ENCODE measurements at regions not wholly inside any gene's neighbourhood (a gene's known extent, or its start where the extent isn't known, plus 50 kb on each side); places are given as distances from the start of the nearest gene placed in this dataset.
"Not testable (repeated sequence)": the region's sequence is repeated elsewhere in the genome, so short reads cannot be mapped to it uniquely, and the experiment has no call there.

DNA sequence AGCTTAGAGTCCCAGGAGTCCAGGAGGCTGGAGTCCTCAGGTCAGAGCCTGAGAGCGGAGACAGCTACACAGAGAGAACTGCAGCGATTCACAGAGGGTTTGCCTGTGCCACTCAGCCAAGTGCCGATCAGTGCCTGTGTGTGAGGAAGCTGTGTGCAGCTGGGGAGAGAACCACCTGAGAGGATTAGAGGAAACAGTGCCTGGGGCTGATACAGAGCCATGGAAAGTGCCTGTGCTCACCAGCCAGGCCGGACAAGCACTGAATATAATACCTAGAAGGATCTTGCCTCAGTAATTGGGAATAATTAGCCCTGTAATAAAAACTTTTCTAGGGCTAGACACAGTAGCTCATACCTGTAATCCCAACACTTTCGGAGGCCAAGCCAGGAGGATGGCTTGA lies 134.7 kb downstream of the ARHGAP11B start:
- not testable (repeated sequence) for DNase-seq

DNA sequence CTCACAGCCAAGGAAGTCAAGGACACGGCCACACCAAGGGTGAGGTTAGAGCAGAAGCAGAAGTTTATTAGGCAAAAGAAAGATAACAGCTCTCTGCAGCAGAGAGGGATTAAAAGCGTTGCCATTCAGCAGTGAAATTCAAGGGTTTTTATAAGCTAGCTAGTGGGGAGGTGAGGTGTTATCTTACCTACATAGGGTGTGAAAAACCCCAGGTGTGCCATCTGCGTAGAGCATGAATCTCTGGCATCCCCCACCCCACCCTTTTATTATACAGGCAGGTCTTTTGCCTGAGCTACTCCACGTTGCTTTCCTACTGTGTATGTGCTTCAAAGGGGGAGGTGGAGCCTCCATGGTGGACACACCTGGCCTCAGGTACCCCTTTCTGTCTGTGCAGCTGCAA lies 135.4 kb downstream of the ARHGAP11B start:
- not testable (repeated sequence) for DNase-seq

DNA sequence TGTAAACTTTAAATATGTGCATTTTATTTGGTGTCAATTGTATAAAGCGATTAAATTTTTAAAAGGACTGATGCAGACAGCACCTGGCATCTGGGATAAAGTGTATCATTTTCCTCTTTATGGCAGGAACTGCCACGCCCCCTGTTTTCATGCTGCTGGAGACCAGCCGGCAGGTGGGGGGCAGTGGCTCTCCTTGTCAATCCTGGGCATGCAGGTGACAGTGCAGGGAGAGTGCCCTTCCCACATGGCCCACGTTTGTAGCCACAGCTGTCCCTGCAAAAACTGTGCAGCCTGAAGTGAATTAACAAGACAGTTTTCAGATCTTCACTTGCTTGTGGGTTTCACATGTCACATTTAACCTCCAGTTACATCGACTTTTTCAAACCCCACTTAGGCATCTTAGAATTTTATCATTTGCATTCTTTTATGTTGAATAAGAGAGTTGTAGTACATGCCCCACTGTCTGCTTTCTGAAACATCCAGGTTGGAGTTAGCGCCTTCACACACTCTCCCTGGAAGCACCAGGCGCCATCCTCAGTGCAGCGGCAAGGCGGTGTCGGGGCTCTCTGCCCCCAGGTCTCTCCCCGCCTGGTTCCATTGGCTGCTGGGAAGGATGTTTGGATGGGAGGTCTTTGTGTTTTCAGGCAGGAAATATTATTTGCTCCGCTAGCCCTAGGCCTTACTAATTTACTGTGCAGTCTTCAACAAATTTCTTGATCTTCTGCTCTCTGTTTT lies 134.2 kb upstream of the FAN1 start:
- not testable (repeated sequence) for DNase-seq

DNA sequence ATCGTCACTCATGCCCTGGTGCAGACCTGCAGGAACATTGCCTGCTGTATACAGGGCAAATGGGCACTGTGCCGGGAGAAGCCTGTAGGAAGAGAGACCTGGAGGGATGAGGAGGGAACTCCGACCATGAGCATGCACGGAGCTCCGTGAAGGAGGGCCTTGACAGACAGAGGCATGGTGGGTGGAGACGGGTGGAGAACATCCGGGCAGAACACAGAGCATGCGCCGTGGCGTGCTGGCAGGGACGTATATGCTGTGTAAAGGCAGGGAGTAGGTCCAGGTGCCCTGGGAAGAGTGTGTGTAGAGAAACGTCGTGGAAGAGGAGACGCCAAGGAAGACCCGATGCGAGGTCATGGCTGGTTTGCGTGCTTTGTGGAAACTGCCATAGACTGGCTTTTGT lies 133.0 kb upstream of the FAN1 start:
- DNase-seq, result no peak

DNA sequence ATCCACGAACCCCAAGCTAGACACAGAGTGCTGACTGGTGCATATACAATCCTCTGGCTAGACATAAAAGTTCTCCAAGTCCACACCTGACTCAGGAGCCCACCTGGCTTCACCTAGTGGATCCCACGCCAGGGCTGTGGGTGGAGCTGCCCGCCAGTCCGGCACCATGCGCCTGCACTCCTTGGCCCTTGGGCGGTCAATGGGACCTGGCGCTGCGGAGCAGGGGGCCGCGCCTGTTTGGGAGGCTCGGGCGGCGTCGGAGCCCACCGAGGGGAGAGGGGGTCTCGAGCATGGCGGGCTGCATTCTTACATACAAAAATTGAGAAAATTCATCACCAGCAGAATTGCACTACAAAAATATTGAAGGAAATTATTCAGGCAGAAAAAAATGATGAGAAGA lies 120.7 kb upstream of the FAN1 start:
- DNase-seq, result no peak

DNA sequence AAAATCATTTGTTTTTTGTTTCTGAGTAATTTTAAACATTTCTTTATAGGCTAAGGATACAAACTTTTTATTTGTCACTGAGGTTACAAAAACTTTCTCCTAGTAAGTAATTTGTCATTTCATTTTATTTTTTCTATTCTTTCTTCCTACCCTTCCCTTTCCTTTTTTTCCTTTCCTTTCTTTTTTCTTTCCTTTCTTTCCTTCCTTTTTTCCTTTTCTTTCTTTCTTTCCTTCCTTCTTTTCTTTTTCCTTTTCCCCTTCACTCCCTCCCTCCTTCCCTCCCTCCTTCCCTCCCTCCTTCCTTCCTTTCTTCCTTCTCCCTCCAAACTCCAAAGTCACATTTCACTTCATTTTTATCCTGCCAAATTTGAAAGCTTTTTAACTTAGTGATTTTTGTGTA lies 115.1 kb upstream of the FAN1 start:
- no peak for DNase-seq

DNA sequence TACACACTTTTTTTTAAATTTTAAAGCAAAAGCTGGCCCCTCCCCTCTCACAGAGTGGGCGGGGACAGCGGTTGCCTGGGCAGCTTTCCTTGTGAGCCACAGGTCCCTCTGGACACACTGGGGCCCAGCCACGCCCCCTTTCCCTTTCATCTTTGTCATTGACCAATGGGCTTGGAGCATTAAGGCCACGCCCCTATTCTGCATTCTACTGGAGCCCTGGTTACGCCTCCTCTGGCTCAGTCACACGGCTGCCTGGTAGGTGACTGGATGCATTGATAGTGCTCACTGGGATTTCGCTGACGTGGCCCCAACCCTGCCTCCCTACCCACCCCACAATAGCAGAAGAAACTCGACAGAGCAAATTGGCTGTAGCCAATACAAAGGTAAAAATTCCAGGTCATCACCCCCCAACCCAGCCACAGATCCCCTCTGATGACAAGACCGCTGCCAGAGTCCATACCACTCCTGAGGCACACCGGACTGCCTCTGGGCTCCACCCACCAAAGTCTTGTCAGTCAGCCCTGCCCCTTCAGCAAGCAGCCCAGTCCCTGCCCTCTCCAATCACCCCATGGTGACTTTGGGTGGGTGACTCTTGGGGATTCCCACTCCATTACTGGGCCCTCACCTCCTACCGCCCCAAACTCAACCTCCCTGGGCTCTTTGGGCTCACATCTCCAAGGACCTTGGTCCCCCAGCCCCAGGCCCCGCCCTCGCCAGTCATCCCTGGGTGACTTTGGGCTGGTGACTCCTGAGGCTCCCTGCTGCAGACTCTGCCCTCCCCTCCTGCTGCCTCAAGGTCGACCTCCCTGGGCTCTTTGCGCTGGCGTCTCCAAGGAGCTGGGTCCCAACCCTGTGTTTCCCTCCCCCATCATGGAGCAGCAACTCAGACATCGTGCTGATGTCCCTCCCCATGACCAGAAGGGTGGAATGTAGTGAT lies 112.2 kb upstream of the FAN1 start:
- DNase-seq, result no peak

DNA sequence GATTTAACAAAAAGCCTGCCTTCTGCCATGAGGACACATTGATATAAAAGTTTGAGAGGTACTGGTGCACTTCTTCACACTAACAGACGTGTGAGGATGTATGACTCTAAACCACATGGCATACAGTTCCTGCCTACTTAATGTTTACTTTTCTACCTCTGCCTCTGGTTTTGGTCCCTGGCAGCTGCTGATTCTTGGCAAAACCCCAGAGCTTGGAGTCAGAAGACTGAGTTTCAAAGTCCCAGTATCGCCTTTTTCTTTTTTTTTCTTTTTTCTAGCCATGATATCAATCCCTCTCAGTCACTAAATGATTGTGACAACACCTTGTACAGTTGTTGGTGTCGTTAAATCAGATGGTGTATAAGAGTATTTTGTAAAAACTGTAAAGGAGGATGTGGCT lies 110.9 kb upstream of the FAN1 start:
- DNase-seq, result not testable (repeated sequence)

DNA sequence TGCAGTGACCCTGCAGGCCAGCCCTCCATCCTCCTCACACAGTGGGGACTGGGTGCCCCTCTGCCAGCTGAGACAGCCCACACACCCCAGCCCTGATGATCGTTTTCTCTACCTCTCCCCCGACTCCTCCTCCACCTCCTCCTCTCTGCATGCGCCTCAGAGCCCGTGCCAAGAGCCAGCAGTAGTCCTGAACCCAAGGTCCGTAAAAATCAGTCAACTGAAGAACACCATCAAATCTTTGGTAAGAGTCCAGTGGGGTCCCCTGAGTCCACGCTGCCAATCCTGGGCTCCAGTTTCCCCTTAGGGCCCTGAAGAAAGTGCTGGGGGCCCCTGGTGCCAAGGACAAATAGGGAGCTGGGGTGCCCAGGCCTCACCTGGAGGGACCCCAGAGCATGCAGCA lies 109.3 kb upstream of the FAN1 start:
- DNase-seq, result no peak

DNA sequence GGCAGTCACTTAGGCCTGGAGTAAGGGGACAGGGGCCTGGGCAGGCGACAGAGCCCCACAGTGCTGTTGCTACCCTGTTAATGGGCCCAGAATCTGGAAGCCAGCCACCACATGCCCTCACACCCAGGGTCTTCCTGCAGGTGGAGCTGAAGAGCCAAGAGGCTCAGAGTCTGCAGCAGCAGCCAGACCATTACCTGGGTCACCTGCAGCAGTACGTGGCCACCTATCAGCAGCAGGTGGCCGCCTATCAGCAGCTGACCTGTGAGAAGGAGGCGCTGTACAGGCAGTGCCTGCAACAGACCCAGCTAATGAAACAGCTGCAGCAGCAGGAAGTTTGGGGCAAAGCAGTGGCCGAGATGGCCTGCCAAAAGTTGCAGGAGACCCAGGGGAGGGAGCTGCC lies 104.2 kb upstream of the FAN1 start:
- not testable (repeated sequence) for DNase-seq

DNA sequence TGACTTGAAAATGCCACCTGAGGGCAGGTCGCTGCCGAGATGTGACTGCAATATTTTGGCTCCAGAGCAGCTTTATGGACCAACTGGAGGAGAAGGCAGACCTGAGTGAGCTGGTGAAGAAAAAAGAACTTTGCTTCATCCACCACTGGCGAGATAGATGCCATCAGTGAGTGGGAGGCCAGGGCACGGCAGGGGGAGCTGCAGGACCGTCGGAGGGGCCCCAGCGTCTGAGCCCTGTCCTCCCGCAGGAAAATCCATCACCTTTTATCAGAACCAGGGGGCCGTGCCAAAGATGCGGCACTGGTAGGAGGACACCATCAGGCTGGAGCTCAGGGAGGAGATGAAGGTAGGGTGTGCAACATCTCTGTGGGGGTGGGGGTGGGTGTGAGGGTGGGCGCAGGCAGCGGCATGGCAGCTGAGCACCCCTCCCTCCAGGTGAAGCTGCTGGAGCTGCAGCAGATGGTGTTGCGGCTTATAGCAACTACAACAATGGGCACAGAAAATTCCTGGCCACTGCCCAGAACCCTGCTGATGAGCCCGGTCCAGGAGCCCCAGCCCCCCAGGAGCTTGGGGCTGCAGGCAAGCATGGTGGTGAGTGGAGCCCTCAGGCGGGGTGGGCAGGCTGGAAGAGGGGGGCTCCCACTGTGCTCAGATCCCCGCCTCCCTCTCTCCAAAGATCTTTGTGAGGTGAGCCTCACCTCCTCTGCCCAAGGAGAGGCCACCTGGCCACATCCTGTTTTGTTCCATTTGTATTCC lies 102.4 kb upstream of the FAN1 start:
- not testable (repeated sequence) for DNase-seq

DNA sequence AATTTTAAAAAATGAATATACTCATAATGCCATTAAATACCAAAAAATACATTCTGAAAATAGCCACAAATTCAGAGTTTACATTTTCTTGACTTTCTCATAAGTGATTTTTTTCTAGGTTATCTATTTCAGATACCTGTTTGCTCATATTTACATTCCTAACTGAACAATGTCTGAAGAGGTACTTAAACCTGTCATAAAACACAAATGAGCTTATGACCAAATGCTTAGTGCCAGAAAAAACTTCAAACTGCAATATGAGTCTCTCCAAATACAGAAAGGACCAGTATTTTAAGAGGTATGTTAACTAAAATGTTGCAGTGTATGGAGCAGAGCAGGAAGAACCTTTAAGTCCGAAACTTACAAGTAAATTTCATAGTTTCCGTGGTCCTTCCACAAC lies 101.7 kb upstream of the FAN1 start:
- not testable (repeated sequence) for DNase-seq

DNA sequence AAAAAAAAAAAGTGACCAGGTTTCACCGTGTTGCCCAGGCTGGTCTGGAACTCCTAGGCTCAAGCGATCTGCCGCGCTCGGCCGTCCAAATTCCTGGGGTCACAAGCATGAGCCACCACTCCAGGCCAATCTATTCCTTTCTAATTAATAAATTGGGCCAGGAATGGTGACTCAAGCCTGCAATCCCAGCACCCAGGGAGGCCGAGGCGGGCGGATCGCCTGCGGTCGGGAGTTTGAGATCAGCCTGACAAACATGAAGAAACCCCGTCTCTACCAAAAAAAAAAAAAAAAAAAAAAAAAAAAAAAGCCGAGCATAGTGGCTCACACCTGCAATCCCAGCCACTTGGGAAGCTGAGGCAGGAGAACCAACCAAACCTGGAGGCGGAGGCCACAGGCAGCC lies 100.0 kb upstream of the FAN1 start:
- DNase-seq, result not testable (repeated sequence)

DNA sequence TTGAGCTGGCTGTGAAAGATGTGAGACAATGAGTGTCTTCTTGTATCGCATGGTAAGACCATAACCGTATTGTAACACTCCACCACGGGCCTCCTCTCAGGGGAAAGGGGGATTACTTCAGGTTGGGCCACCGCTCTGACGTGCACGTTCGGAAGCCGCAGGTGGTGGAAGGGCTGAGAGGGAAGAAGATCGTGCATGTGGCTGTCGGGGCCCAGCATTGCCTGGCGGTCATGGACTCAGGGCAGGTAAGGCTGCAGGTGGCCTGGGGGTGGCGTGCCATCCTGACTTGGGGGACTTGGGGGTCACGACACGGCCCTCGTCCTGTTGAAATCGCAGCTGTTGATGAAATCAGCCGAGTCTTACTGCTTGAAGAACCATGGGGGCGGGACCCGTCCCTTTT lies 87.3 kb upstream of the FAN1 start:
- DNase-seq, result no peak

DNA sequence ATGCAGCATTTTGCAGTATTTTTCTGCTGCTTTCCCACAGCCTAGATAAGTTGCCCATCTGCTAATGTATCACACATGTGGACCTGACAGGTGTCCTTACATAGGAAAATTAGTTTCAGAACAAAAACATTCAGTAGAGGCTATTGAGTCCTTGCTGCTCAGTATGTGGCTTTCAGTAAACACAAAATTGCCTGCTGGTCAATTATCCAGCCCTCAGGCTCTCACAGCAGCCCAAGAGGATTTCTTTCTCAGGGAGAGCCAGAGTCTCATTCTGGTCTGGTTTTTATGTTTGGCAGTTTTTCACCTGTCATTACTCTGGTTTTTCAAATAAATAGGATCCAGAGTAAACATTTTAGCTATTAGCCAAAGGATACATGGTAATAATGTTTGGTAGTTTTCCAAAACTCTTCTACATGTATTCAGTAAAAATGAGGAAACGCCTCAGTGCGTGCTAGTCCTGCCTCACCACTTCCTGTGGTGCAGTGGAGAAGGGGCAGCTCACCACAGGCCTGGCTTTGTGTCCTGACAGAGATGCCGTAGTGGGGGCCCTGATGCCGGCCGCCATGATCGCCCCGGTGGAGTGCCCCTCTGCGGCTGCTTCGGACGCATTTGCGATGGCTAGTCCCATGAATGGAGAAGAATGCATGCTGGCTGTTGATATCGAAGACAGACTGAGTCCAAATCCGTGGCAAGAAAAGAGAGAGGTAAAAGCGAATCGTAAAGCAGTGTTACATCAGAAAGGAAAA lies 80.5 kb upstream of the FAN1 start:
- DNase-seq, result peak; percentile 32

DNA sequence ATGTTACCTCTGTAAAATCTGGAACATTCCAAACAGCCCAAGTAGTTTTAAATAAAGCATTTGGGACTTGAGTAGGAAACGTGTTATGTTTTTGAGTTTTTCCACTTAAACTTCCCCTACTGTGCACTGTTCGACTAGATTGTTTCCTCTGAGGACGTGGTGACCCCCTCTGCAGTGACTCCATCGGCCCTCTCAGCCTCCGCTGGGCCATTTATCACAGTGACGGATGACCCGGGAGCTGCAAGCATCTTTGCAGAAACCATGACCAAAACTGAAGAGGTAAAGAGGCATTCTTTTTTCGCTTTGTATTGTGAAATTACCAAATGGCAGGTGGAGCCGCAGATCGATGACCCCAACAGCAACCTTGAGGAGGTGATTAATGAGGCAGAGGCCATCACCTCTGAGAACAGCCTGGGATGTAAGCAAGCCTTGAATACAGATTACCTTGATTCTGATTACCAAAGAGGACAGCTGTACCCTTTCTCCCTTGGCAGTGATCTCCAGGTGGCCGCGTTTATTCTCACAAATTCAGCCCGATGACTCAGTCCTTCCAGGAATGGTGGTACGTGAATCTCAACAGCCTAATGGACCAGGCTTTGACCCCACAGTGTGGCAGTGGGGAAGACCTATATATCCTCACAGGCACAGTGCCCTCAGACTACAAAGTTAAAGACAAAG lies 79.1 kb upstream of the FAN1 start:
- no peak for DNase-seq

DNA sequence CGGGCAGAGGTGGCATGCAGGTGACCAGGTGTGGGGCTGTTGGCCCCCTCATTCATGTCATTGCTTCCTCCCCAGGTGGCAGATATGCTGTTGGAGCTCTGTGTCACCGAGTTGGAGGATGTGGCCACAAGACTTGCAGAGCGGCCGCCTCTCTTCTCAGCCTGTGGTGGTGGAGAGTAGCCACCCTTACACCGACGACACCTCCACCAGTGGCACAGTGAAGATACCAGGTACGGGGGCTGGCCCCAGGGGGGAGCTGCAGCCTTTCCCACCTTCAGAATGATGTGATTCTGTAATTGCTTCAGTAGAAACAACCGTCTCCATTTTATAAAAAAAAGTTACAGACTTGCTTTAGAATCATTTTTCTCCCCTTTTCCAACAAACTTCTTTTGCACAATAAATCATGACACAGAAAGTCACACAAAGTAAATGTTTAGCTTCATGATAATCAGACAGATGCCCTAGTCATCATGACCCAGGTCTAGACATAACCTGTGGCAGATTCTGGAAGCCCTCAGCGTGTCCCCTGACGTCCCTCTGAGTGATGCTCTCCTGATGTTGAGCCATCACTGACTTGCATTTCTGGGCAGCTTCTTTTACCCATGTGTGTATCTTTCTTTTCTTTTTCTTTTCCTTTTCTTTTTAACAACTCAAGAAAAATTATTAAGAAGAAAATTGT lies 76.0 kb upstream of the FAN1 start:
- DNase-seq, result no peak

DNA sequence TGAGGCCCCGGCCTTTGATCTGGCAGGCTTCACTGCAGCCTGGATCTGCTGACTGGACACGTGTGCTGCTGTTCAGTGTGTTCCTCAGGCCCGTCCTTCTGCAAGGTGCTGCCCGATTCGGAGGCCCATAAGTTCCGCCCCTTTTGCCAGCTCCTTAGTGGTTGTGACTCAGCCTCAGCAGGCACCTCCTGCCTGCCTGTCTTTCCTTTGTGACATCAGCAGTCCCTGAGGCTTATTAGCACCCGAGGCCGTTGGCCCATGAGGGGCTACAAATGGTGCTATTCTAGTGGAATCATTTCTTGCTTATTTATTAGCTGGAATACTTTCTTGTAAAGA lies 75.4 kb upstream of the FAN1 start:
- not testable (repeated sequence) for DNase-seq

DNA sequence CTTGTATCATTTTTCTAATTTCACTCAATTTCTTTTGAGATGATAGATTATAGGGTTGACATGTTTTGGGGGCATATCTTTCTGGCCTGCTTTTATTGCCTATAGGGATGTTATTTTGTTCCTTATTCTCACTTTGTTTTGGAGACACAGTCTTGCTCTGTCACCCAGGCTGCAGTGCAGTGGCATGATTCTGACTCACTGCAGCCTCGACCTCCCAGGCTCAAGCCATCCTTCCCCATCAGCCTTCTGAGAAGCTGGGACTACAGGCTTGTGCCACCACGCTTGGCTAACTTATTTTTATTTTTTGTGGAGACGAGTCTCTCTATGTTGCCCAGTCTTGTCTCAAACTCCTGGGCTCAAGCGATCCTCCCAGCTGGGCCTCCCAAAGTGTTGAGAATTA lies 72.8 kb upstream of the FAN1 start:
- DNase-seq, result no peak

DNA sequence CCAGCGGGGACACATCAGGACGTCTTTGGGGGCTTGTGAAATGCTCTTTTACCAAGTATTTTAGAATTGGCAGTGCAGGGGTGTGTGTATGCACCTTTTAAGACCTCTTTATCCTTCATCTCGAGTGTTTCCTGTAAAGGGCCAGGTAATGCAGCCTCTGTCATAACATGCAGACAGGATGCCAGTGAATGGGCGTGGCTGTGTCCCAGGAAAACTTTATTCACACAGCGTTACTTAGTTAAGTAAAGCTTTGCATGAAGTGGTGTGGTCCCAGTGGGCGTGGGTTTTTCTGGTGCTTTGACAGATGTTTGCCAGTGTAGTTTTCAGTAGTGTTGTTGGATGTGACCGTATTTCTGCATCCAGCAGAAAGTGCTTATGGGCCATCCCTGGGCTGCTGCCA lies 70.3 kb upstream of the FAN1 start:
- DNase-seq, result not testable (repeated sequence)

DNA sequence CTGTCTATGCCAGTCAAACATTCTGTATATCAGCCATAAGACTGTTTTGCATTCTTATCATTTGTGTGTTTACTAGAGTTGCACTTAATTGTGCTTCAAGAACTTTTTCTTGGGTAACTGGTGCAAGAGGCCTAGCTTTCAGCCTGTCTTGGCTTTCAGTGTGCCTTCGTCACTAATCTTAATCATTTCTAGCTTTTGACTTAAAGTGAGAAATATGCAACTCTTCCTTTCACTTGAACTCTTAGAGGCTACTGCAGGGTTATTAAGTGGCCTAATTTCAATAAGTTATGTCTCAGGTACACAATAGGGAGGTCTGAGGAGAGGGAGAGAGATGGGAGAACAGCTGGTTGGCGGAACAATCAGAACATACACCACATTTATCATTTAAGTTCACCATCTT lies 62.1 kb upstream of the FAN1 start:
- not testable (repeated sequence) for DNase-seq

Measured in right hindlimb (tissue), 1 donor.